Thyroid gland (tissue), 4 donors: ENCODE measurements at regions not wholly inside any gene's neighbourhood (a gene's known extent, or its start where the extent isn't known, plus 50 kb on each side); places are given as distances from the start of the nearest gene placed in this dataset.
A peak's percentile ranks its signal among the peaks of the same experiment; 100 is the strongest.

ENCODE experiments used
- DNase-seq, 2 donors: peaks; one replicate each; pipeline ENCODE4 v3.0.0-alpha.2; 2019
- H3K27ac ChIP-seq, 3 donors: fragments of 200-600 bp; sonication (generic); 1 replicate in 2 of 3; 2 replicates in 1 of 3; pipeline ENCODE4 v1.5.1; 2016 to 2019; ENCODE audit warnings: mild to moderate bottlenecking in 1 of 3, moderate library complexity in 1 of 3
- H3K27me3 ChIP-seq: fragments of 200-600 bp; sonication (generic); one replicate; pipeline ENCODE4 v1.5.1; 2019
- H3K36me3 ChIP-seq, 2 donors: fragments of 200-600 bp; sonication (generic); one replicate each; pipeline ENCODE4 v1.5.1; 2016 to 2019
- H3K4me1 ChIP-seq, 2 donors: fragments of 200-600 bp; sonication (generic); one replicate each; pipeline ENCODE4 v1.5.1; 2017 to 2019
- H3K4me3 ChIP-seq, 3 donors: fragments of 200-600 bp; sonication (generic); replicated peaks in 1 of 3; 1 replicate in 2 of 3; 2 replicates in 1 of 3; pipeline ENCODE4 v1.5.1; 2016; ENCODE audit warnings: mild to moderate bottlenecking in 1 of 3
- H3K9me3 ChIP-seq: fragments of 200-600 bp; sonication (generic); one replicate; pipeline ENCODE4 v1.5.1; 2017
- POLR2A ChIP-seq, 2 donors: fragments of 450-650 bp; IDR thresholded peaks; one replicate each; pipeline ENCODE4 v1.6.1; 2017; ENCODE audit warnings: antibody characterized with exemption in 2 of 2, mild to moderate bottlenecking in 2 of 2, moderate library complexity in 1 of 2
- WGBS, 2 donors: methylation state at CpG; one replicate each; pipeline ENCODE4 v1.1.5; 2017; 5-methylcytosine and 5-hydroxymethylcytosine counted together
- intact Hi-C: fragments of 100-400 bp; cut with DNase I; formaldehyde crosslinking; loops from one replicate; pipeline ENCODE4 v1.15.1; 2023
- TF ChIP-seq, protein P1 (sequence below), 6 experiments: fragments of 200-600 bp in 3 of 6; fragments of 450-650 bp in 3 of 6; sonication (generic) in 3 of 6; IDR thresholded peaks; one replicate each; pipeline ENCODE4 v1.5.1; 2016 to 2019; ENCODE audit warnings: antibody characterized with exemption in 6 of 6, mild to moderate bottlenecking in 2 of 6, inconsistent platforms in 1 of 6, moderate library complexity in 1 of 6

DNA sequence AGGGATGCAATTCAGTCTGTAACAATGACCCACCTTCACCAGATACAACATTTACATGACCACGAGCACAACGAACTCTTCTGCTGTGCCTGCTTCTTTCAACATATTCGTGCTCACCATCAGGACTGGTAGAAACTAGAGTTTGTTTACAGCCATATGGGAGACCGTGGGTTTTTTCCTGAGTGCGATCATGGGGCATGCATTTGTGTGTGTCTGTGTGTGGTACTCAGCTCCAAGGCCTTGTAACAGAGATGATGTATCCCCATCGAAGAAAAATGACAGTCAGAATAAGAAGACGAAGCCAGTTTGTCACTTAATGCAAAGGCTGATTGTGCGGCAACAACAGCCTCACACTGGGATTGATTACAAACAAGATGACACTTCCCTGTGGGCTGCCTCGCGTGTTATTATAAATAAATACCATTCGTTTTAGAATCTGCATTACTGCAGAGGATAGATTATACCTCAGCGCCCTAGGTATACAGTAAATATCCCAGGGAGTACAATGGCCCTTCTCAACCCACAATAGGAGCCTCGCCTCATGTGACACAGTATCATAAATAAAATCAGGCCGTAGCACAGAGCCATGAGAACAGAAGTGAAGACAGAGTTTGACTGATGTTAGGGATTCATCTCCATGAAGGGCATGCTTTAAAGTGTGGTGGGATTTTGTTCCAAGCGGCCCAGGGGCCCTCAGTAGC is 97.3 kb upstream of the NOCT start:
- Histone ChIP-seq H3K9me3 (no peaks in the 10 kb centered on the region), H3K27me3 (no peaks in the 10 kb centered on the region), H3K27ac (no peak overlapping the region), H3K4me3 (no peak overlapping the region), H3K4me1 (peaks cover 3 to 12% of the 10 kb centered on the region in 2 donors), H3K36me3 (no peaks in the 10 kb centered on the region)
- DNase-seq = no peak
- WGBS, 2 donors = 91 to 92% methylated on average over 15 of the region's 15 CpGs
- no peak for TF ChIP-seq POLR2A (IDR thresholded peaks at IDR 0.05)
- TF ChIP-seq, protein P1, sequence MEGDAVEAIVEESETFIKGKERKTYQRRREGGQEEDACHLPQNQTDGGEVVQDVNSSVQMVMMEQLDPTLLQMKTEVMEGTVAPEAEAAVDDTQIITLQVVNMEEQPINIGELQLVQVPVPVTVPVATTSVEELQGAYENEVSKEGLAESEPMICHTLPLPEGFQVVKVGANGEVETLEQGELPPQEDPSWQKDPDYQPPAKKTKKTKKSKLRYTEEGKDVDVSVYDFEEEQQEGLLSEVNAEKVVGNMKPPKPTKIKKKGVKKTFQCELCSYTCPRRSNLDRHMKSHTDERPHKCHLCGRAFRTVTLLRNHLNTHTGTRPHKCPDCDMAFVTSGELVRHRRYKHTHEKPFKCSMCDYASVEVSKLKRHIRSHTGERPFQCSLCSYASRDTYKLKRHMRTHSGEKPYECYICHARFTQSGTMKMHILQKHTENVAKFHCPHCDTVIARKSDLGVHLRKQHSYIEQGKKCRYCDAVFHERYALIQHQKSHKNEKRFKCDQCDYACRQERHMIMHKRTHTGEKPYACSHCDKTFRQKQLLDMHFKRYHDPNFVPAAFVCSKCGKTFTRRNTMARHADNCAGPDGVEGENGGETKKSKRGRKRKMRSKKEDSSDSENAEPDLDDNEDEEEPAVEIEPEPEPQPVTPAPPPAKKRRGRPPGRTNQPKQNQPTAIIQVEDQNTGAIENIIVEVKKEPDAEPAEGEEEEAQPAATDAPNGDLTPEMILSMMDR (IDR thresholded peaks at IDR 0.05) = no peak
- intact Hi-C loops = no loop called here

DNA sequence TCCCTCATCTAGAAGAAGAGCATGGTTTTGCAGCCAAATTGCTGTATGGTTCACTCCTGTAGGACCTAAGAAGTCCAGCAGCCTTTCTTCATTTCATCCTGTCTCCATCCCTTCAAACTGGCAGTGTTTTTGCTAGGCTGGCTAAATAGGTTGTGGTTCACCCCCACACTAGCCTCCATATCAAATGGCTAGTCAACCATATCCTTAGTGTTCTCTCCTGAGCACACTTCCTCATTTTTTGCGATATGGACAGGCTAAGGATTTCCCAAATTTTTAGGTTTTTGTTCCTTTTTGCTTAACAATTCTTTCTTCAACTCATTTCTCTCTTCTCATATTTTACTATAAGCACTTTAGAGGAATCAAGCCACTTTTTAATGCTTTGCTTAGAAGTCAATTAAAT is 98.8 kb upstream of the NOCT start:
- Histone ChIP-seq H3K27ac (no peak overlapping the region), H3K27me3 (no peaks in the 10 kb centered on the region), H3K4me1 (peaks cover 14 to 23% of the 10 kb centered on the region in 2 donors), H3K36me3 (no peaks in the 10 kb centered on the region), H3K4me3 (no peak overlapping the region), H3K9me3 (no peaks in the 10 kb centered on the region)
- no peak for TF ChIP-seq POLR2A (IDR thresholded peaks at IDR 0.05)
- TF ChIP-seq, protein P1 (IDR thresholded peaks at IDR 0.05) = no peak
- peak in 1 of 2 donors; percentile 14 for DNase-seq
- WGBS, 2 donors = 29 to 33% methylated on average over 1 of the region's 1 CpG
- intact Hi-C loops = no loop called here

- TF ChIP-seq POLR2A (IDR thresholded peaks at IDR 0.05) = no peak
- TF ChIP-seq, protein P1 (IDR thresholded peaks at IDR 0.05) = no peak
- no peaks in the 10 kb centered on the region for H3K36me3 ChIP-seq
- H3K27me3 ChIP-seq = no peaks in the 10 kb centered on the region
- H3K4me3 ChIP-seq = no peak overlapping the region
- no peak for DNase-seq
- peaks cover 23 to 33% of the 10 kb centered on the region in 2 donors for H3K4me1 ChIP-seq
- intact Hi-C loops = no loop called here
- no peaks in the 10 kb centered on the region for H3K9me3 ChIP-seq
- H3K27ac ChIP-seq = no peak overlapping the region
Measured at GRCh38 chr4:138915756-138916155, 99.8 kb upstream of the NOCT start.

DNA sequence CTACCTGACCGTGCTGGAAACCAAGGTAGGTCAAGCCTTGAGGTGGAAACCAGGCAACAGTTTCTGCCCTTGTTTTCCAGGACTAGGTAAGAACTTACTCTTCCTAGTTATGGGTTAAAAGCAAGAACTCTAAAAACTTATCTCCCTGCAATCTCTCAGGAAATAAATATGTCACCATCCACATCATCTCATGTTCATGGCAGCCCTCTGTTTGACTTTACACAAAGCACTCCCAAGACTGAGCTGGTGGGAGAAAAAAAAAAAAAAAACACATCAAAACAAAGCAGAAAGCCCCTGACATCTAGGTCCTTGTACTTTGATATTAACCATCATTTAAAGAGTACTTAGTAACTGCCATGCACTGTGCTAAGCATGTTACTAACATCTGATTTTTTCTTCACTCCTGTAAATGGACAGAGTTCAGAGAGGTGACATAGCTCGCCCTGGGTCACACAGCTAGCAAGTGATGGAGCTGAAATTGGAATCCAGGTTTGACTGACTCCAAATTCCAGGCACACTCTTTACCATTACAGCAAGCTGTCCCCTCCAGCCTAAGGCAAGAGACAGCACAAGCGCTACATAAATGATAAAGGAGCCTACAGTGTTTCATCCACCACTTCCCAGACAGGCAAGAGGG is 102.8 kb upstream of the NOCT start:
- Histone ChIP-seq H3K27ac (peak overlapping the region; percentile 52 to 76 (median 58)), H3K4me1 (peaks cover 32 to 40% of the 10 kb centered on the region in 2 donors), H3K9me3 (no peaks in the 10 kb centered on the region), H3K4me3 (no peak overlapping the region), H3K36me3 (no peaks in the 10 kb centered on the region), H3K27me3 (no peaks in the 10 kb centered on the region)
- 61 to 66% methylated on average over 3 of the region's 3 CpGs for WGBS, 2 donors
- no peak for DNase-seq
- intact Hi-C loops = no loop called here
- TF ChIP-seq, protein P1 (IDR thresholded peaks at IDR 0.05) = no peak
- no peak for TF ChIP-seq POLR2A (IDR thresholded peaks at IDR 0.05)
